Thyroid gland (tissue), 4 donors: ENCODE measurements at regions not wholly inside any gene's neighbourhood (a gene's known extent, or its start where the extent isn't known, plus 50 kb on each side); places are given as distances from the start of the nearest gene placed in this dataset.
"Not testable (repeated sequence)": the region's sequence is repeated elsewhere in the genome, so short reads cannot be mapped to it uniquely, and the experiment has no call there.

Source experiments
- DNase-seq, 2 donors: peaks; one replicate each; pipeline ENCODE4 v3.0.0-alpha.2; 2019
- H3K27ac ChIP-seq, 3 donors: fragments of 200-600 bp; sonication (generic); 1 replicate in 2 of 3; 2 replicates in 1 of 3; pipeline ENCODE4 v1.5.1; 2016 to 2019; ENCODE audit warnings: mild to moderate bottlenecking in 1 of 3, moderate library complexity in 1 of 3
- H3K27me3 ChIP-seq: fragments of 200-600 bp; sonication (generic); one replicate; pipeline ENCODE4 v1.5.1; 2019
- H3K36me3 ChIP-seq, 2 donors: fragments of 200-600 bp; sonication (generic); one replicate each; pipeline ENCODE4 v1.5.1; 2016 to 2019
- H3K4me1 ChIP-seq, 2 donors: fragments of 200-600 bp; sonication (generic); one replicate each; pipeline ENCODE4 v1.5.1; 2017 to 2019
- H3K4me3 ChIP-seq, 3 donors: fragments of 200-600 bp; sonication (generic); replicated peaks in 1 of 3; 1 replicate in 2 of 3; 2 replicates in 1 of 3; pipeline ENCODE4 v1.5.1; 2016; ENCODE audit warnings: mild to moderate bottlenecking in 1 of 3
- H3K9me3 ChIP-seq: fragments of 200-600 bp; sonication (generic); one replicate; pipeline ENCODE4 v1.5.1; 2017
- POLR2A ChIP-seq, 2 donors: fragments of 450-650 bp; IDR thresholded peaks; one replicate each; pipeline ENCODE4 v1.6.1; 2017; ENCODE audit warnings: antibody characterized with exemption in 2 of 2, mild to moderate bottlenecking in 2 of 2, moderate library complexity in 1 of 2
- WGBS, 2 donors: methylation state at CpG; one replicate each; pipeline ENCODE4 v1.1.5; 2017; 5-methylcytosine and 5-hydroxymethylcytosine counted together
- intact Hi-C: fragments of 100-400 bp; cut with DNase I; formaldehyde crosslinking; loops from one replicate; pipeline ENCODE4 v1.15.1; 2023
- TF ChIP-seq, protein P1 (sequence below), 6 experiments: fragments of 200-600 bp in 3 of 6; fragments of 450-650 bp in 3 of 6; sonication (generic) in 3 of 6; IDR thresholded peaks; one replicate each; pipeline ENCODE4 v1.5.1; 2016 to 2019; ENCODE audit warnings: antibody characterized with exemption in 6 of 6, mild to moderate bottlenecking in 2 of 6, inconsistent platforms in 1 of 6, moderate library complexity in 1 of 6

DNA sequence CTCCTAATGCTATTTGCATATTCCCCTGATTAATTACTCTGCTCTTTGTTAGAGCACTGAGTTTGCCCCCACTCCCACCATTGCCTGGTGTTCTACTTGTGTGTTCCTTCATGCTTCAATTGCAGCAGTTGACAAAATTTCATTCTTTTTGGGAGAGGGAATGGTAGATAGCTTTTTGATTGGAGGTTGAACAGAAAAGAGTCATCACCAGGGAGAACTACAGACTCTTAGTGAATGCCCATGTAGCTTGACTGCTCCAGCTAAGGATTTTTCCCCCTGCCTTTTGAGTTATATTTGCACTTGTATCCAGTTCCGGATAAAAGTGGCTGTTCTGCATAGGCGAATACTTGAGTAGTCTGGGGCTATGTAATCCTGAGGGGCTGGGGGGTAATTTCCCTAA lies 183.9 kb downstream of the ETNK1 start:
- TF ChIP-seq POLR2A (IDR thresholded peaks at IDR 0.05): no peak
- TF ChIP-seq, protein P1, sequence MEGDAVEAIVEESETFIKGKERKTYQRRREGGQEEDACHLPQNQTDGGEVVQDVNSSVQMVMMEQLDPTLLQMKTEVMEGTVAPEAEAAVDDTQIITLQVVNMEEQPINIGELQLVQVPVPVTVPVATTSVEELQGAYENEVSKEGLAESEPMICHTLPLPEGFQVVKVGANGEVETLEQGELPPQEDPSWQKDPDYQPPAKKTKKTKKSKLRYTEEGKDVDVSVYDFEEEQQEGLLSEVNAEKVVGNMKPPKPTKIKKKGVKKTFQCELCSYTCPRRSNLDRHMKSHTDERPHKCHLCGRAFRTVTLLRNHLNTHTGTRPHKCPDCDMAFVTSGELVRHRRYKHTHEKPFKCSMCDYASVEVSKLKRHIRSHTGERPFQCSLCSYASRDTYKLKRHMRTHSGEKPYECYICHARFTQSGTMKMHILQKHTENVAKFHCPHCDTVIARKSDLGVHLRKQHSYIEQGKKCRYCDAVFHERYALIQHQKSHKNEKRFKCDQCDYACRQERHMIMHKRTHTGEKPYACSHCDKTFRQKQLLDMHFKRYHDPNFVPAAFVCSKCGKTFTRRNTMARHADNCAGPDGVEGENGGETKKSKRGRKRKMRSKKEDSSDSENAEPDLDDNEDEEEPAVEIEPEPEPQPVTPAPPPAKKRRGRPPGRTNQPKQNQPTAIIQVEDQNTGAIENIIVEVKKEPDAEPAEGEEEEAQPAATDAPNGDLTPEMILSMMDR (IDR thresholded peaks at IDR 0.05): no peak
- intact Hi-C loops: no loop called here
- Histone ChIP-seq H3K4me1 (no peaks in the 10 kb centered on the region), H3K4me3 (no peak overlapping the region), H3K36me3 (no peaks in the 10 kb centered on the region), H3K27ac (no peak overlapping the region), H3K27me3 (no peaks in the 10 kb centered on the region), H3K9me3 (no peaks in the 10 kb centered on the region)
- WGBS, 2 donors: 46 to 64% methylated on average over 2 of the region's 2 CpGs
- DNase-seq: no peak

DNA sequence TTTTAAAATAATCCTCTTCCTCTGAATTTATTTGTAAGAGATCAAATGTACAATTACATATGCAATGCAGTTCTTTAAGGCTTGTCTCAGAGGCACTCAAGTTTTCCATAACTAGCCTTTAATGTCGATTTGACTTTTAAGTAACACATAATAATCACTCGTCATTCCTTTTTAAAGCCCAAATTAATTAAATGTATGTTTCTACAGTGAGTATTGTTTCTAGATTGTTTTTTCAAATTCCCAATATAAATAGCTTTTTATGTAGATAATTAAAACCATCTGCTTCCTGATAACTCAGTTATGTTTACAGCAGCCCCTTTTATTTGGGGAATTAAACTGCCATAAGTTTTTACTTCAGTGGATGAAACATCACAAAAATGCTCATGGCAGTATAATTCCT lies 185.1 kb downstream of the ETNK1 start:
- no peaks in the 10 kb centered on the region for H3K4me1 ChIP-seq
- no peaks in the 10 kb centered on the region for H3K36me3 ChIP-seq
- TF ChIP-seq, protein P1 (IDR thresholded peaks at IDR 0.05): no peak
- no peak for TF ChIP-seq POLR2A (IDR thresholded peaks at IDR 0.05)
- no peak for DNase-seq
- no peak overlapping the region for H3K4me3 ChIP-seq
- WGBS, 2 donors: 72 to 83% methylated on average over 2 of the region's 2 CpGs
- no peaks in the 10 kb centered on the region for H3K9me3 ChIP-seq
- H3K27me3 ChIP-seq: no peaks in the 10 kb centered on the region
- H3K27ac ChIP-seq: no peak overlapping the region
- intact Hi-C loops: no loop called here

DNA sequence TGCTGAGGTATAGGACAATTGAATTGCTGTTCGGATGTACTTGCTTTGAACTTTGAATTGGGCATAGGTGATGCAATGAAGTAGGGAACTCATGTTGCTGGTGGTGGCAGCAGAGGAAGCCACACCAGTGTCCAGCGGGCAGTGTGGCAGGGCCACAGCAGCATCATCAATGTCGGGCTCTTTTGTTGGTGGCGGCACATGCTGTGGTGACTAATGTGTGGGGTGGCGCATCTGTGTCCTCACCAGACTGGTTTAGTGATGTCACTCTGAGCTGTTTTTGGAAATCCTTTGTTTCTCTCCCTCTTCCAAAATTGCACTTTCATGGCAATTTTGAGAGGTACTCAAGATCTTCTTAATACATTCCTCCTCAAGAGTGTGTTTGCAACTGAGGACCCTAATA lies 187.6 kb downstream of the ETNK1 start:
- WGBS, 2 donors: 94 to 97% methylated on average over 5 of the region's 5 CpGs
- no peak for DNase-seq
- intact Hi-C loops: no loop called here

DNA sequence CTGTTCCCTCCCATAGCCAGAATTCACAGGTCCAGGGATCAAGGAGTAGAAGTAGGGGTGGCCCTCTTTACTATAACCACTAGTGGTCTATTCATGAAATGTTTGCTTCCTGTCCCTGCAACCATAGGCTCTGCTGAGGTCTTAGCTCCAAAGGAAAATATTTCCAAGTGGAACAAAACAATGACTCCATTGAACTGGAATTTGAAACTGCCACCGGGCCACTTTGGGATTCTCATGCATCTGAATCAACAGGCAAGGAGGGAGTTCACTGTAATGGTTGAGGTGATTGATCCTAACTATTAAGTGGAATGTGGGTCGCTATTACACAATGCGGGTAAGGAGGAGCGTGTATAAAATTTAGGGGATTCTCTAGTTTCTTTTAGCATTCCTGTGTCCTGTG lies 197.0 kb downstream of the ETNK1 start:
- H3K36me3 ChIP-seq: no peaks in the 10 kb centered on the region
- TF ChIP-seq POLR2A (IDR thresholded peaks at IDR 0.05): no peak
- TF ChIP-seq, protein P1 (IDR thresholded peaks at IDR 0.05): no peak
- H3K4me1 ChIP-seq: no peaks in the 10 kb centered on the region
- intact Hi-C loops: no loop called here
- H3K9me3 ChIP-seq: no peaks in the 10 kb centered on the region
- H3K4me3 ChIP-seq: no peak overlapping the region
- H3K27me3 ChIP-seq: no peaks in the 10 kb centered on the region
- H3K27ac ChIP-seq: no peak overlapping the region
- DNase-seq: no peak
- 82 to 89% methylated on average over 4 of the region's 4 CpGs for WGBS, 2 donors

More for the DNA sequence above, 187.6 kb downstream of the ETNK1 start:
- Histone ChIP-seq H3K27ac (no peak overlapping the region), H3K36me3 (no peaks in the 10 kb centered on the region), H3K9me3 (no peaks in the 10 kb centered on the region), H3K4me3 (no peak overlapping the region), H3K4me1 (no peaks in the 10 kb centered on the region), H3K27me3 (no peaks in the 10 kb centered on the region)
- no peak for TF ChIP-seq POLR2A (IDR thresholded peaks at IDR 0.05)

DNA sequence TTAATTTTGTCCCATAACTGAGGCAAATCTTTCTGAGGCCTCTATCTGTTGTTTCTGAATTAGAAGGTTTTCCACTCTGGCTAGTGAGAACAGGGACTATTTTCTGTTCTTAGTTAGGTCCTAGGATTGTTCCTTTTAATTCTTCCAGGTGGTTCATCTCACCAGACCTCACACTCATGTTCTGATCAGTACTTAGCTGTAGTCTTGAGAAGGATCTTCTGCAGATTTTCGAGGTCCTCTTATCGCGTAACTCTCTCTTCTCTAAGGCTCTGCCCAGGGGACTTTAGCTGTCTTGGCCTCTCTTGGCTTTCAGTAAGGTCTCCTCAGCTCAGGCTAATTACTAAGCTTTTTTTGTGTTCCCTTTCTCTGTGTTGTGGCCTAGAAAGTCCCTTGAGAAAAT lies 201.1 kb downstream of the ETNK1 start:
- TF ChIP-seq, protein P1 (IDR thresholded peaks at IDR 0.05): no peak
- no peak for TF ChIP-seq POLR2A (IDR thresholded peaks at IDR 0.05)
- Histone ChIP-seq H3K4me3 (no peak overlapping the region), H3K27ac (no peak overlapping the region), H3K36me3 (no peaks in the 10 kb centered on the region), H3K9me3 (no peaks in the 10 kb centered on the region), H3K27me3 (no peaks in the 10 kb centered on the region), H3K4me1 (no peaks in the 10 kb centered on the region)
- 83 to 96% methylated on average over 3 of the region's 3 CpGs for WGBS, 2 donors
- no peak for DNase-seq
- intact Hi-C loops: no loop called here

DNA sequence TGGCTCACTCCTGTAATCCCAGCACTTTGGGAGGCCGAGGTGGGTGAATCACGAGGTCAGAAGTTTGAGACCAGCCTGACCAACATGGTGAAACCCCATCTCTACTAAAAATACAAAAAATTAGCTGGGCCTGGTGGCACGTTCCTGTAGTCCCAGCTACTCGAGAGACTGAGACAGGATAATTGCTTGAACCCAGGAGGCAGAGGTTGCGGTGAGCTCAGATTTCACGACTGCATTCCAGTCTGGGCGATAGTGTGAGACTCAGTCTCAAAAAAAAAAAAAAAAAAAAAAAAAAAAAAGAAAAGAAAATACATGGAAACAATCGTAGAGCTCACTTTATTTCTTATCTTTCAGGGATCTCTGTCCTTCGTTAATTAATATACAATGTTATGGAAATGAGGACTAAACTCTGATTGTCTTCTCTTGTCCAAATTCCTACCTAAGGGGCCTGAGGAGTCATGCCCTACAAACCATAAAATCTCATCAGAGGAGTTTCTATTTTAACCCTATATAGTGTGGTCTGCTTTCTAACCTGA lies 201.5 kb downstream of the ETNK1 start:
- 80 to 83% methylated on average over 9 of the region's 9 CpGs for WGBS, 2 donors
- intact Hi-C loops: not testable (repeated sequence)

More for the DNA sequence above, 201.5 kb downstream of the ETNK1 start:
- H3K27me3 ChIP-seq, H3K4me3 ChIP-seq, H3K36me3 ChIP-seq, H3K9me3 ChIP-seq, DNase-seq, H3K27ac ChIP-seq, H3K4me1 ChIP-seq: not testable (repeated sequence)
